Fibroblast of skin of back (primary cell): ENCODE measurements at regions not wholly inside any gene's neighbourhood (a gene's known extent, or its start where the extent isn't known, plus 50 kb on each side); places are given as distances from the start of the nearest gene placed in this dataset.
"Not testable (repeated sequence)": the region's sequence is repeated elsewhere in the genome, so short reads cannot be mapped to it uniquely, and the experiment has no call there.

ENCODE experiments used
- DNase-seq: peaks from one replicate; pipeline ENCODE4 v3.0.0-alpha.2; 2013

- no peak for DNase-seq
Observed at GRCh38 chr1:208975456-208975855, 608.1 kb upstream of the CAMK1G start.

- no peak for DNase-seq
Observed at GRCh38 chr1:208977012-208977411, 606.5 kb upstream of the CAMK1G start.

DNA sequence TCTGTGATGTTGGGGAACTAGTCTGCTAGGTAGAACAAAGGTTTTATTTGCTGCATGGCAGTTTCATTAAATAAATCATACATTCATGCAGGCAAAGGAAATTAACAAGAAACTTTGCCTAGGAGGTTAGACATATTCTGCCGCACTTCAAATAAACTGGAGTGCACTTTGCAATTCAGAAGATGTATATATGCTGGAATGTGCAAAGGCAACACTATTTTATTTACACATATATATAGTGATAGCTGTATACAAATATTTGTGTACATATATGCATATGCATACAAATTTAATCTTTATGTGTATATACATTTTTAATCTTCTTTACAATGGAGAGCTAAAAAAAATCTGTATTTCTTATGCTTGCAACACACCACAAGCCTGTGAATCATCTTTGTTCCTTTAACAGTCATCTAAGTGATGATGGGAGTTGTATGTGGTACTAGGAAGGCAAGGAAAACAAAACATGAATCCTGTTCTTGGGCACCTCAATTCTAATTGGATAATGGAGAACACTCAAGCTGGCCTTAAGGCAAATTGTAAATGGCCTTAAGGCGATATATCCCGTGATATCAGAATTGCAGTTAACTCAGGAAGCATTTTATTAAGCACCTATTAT is 605.8 kb upstream of the CAMK1G start:
- DNase-seq = no peak

DNA sequence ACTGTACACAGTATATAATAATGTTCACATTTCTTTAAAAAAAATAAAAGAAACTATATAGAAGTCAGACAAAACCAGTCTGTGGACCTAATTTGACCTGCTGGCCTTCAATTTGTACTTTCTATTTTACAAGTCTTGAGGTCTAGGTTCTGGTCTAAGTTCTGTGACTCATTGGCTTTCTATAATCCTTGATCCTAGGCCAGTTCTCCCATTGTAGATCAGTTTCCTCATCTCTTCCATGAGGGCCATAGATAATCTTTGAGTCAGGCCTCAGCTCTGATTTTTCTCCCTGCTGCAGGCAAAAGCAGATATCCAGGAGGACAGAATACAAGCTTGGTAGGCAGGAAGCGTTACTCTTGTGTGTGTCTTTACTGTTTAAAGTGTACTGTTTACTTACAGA is 603.7 kb upstream of the CAMK1G start:
- DNase-seq = no peak

DNA sequence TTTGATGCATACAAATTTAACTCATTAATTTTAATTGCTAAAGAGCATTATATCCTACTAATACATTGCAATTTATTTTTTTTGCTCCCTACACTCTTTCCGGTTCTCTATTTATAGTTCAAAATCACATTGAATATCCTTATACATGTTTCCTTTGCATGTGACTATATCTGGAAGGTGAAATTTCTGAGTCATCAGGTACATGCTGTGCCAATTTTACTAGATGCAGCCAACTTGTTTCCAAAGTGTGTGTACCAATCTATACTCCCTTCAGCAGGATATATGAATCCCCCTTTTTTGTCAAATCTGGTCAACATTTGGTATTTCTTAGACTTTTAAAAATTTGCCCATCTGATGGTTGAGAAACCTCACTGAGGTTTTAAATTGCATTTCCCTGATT is 602.9 kb upstream of the CAMK1G start:
- DNase-seq = no peak

DNA sequence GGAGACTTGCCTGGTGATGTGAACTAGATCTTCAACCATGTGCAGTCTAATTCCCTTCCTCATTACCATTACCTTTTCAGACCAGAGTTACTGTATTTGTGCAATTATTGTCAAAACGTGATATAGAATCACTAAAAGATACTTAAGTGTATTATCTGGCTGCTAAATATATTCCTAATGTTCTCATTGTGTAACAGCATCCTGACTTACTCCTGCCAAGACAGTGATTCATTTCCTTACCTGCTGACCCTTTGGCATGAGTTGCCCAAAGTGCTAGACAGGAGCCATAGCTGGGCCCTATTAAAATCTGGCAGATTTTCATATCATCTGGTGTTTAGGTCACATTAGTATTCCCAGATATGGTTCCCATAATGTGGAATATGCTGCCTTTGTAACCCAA is 598.3 kb upstream of the CAMK1G start:
- no peak for DNase-seq

- peak; percentile 61 for DNase-seq
Observed at GRCh38 chr1:208988811-208989222, 594.7 kb upstream of the CAMK1G start.

- no peak for DNase-seq
Observed at GRCh38 chr1:208990456-208990855, 593.1 kb upstream of the CAMK1G start.

DNA sequence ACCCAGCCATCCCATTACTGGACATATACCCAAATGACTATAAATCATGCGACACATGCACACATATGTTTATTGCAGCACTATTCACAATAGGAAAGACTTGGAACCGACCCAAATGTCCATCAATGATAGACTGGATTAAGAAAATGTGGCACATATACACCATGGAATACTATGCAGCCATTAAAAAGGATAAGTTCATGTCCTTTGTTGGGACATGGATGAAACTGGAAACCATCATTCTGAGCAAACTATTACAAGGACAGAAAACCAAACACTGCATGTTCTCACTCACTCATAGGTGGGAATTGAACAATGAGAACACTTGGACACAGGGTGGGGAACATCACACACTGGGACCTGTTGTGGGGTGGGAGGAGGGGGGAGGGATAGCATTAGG is 586.5 kb upstream of the CAMK1G start:
- DNase-seq = not testable (repeated sequence)

DNA sequence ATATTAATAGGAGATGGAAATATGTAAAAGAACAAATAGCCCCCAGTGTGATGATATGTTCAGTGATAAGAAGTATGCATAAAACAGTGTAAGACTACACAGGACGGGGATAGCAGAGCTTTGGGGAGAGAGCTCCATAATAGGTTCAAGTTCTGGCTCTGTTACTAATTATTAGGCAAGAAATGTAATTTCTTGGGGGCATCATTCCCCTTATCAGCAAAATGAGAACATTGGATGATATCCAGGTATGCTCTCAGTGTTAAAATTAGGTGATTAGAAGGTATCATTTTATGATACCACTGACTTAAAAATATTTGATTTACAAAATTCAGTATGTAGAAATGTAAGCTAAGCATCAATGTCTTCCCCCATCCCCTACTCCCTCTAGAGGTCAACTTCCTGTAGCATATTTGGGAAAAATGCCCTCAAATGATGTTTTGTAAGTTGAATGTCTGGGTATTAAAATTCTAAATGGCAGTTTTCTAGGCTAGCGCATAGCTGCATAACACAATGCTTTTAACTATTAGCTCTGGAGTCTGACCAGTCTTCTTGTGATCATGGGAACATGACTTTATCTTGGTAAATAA is 585.7 kb upstream of the CAMK1G start:
- DNase-seq = peak; percentile 30

DNA sequence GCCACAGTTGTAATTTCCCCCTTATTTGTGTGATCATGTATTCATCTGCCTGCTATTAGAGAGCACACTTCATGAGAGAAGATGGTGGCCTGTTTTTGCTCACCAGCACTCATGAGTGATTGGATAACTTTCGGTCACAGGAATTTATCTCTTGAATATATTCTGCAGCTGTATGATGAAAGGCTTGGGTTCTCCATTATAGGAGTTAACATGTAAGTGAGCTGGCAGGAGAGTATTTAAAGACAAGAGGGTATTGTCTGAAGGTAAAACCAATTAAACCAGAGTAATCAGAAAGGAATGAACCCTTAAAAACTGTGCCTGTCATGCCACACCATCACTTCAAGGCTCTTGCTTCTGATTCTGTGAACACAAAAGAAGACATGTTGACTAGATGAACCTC is 574.9 kb upstream of the CAMK1G start:
- DNase-seq = no peak

DNA sequence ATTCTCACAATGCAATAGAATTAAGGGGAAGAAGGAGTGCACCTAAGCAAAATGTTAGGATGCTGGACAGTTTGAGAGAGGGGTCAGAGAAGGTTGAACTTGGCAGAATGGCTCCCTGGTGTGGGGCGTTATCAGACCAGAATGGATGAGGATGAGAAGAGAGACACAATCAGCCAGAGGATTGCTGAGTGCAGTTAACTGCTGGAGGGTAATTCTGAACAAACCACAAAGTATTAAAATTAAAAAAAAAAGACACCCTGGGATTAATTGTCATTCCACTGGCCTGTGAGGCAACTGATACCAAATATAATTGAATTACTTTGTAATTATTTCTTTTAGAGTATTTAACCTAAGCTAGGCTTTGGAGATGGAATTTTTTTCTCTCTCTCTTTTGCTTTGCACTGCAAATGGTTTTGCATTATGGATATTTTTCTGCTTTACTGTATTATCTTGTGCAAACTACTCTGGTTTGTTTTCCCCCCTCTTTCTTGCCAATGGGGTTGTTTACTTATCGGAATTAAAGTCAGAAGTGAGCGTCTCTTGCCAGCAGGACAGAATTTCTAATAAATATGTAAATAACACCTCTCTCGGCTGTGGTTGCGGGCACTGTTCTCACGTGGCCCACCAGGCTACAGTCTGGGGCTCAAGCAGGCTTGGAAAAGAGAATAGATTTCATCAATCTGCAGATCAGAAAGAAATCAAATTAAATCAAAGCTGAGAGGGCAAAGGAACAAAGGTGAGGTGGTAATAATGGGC is 572.9 kb upstream of the CAMK1G start:
- no peak for DNase-seq

- DNase-seq = no peak
Observed at GRCh38 chr1:209012443-209013196, 570.9 kb upstream of the CAMK1G start.

- DNase-seq = no peak
Observed at GRCh38 chr1:209015092-209015491, 568.4 kb upstream of the CAMK1G start.

DNA sequence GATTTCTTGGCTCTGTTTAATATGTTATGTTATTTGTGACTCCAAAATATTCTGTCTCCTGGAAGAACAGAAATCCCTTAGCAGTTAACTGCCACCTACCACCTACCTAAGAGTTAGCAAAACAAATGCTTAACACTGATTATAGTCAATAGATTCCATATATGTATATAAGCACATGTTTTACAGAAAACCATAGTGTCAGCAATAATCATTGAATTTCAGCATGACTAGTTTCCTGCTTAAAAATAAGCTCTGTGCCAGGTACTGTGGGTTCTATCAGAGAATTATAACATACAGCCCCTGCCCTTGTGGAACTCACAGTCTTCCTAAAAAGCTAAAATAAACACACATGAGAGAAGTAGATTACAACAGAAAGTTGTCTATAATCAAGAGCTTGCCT is 561.9 kb upstream of the CAMK1G start:
- DNase-seq = no peak

GRCh38 chr1:209023790-209024189 is 559.7 kb upstream of the CAMK1G start:
- DNase-seq = no peak

GRCh38 chr1:209029737-209030136 is 553.8 kb upstream of the CAMK1G start:
- DNase-seq = no peak

- no peak for DNase-seq
Observed at GRCh38 chr1:209030454-209031167, 552.9 kb upstream of the CAMK1G start.

DNA sequence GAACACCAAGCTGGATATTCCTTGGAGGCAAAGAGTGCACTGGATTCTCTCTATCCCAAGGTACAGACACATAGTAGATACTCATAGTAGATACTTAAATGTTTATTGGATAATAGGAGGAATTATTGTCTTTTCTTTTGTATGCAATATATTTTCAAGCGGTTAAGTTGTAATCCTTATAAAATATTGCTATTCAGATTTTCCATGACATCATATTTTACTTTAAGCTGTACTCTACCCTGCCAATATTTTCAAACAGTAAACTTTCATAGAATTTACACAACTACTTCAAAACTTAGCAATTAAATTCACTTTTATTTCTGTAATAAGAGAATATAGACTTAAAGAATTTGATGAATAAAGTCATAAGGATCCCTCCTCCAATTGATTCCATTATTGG is 546.5 kb upstream of the CAMK1G start:
- no peak for DNase-seq

- no peak for DNase-seq
Observed at GRCh38 chr1:209038316-209038715, 545.2 kb upstream of the CAMK1G start.

GRCh38 chr1:209038735-209039134 is 544.8 kb upstream of the CAMK1G start:
- no peak for DNase-seq

- no peak for DNase-seq
Observed at GRCh38 chr1:209040351-209040750, 543.2 kb upstream of the CAMK1G start.

- no peak for DNase-seq
Observed at GRCh38 chr1:209041927-209042326, 541.6 kb upstream of the CAMK1G start.
